ENCODE measurements at regions not wholly inside any gene's neighbourhood (a gene's known extent, or its start where the extent isn't known, plus 50 kb on each side); places are given as distances from the start of the nearest gene placed in this dataset.

DNA sequence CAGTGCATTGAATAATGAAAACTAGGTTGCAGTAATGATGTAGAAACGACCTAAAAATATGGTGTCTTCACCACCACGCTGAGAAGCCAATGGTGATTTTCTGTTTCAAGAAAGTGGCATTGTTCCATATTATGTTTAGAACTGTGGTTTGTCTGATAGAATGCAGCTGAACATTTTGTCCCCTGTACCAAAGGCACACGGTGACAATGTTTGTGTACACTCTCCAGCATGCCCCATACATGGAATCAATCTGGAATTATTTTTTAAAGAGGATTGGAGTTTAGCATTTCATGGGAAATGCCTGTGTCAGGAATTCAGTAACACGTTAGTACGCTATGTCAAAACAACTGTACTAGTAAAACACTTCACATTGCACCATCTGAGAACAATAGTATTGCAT is 237.4 kb upstream of the AUTS2 start:
- no peak for TF ChIP-seq ZFX (IDR thresholded peaks at IDR 0.05)
- TF ChIP-seq, protein P1, sequence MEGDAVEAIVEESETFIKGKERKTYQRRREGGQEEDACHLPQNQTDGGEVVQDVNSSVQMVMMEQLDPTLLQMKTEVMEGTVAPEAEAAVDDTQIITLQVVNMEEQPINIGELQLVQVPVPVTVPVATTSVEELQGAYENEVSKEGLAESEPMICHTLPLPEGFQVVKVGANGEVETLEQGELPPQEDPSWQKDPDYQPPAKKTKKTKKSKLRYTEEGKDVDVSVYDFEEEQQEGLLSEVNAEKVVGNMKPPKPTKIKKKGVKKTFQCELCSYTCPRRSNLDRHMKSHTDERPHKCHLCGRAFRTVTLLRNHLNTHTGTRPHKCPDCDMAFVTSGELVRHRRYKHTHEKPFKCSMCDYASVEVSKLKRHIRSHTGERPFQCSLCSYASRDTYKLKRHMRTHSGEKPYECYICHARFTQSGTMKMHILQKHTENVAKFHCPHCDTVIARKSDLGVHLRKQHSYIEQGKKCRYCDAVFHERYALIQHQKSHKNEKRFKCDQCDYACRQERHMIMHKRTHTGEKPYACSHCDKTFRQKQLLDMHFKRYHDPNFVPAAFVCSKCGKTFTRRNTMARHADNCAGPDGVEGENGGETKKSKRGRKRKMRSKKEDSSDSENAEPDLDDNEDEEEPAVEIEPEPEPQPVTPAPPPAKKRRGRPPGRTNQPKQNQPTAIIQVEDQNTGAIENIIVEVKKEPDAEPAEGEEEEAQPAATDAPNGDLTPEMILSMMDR (conservative IDR thresholded peaks at IDR 0.05): no peak

Data from C4-2B (cell line).